H1 (cell line): ENCODE measurements at regions not wholly inside any gene's neighbourhood (a gene's known extent, or its start where the extent isn't known, plus 50 kb on each side); places are given as distances from the start of the nearest gene placed in this dataset.

Experiments
- BCL11A ChIP-seq, 2 experiments: IDR thresholded peaks; one replicate each; pipeline ENCODE4 v1.6.1; 2011; ENCODE audit warnings: low read depth in 2 of 2, low read length in 2 of 2, mild to moderate bottlenecking in 2 of 2
- CEBPB ChIP-seq: IDR thresholded peaks from 2 replicates; pipeline ENCODE4 v1.6.1; 2012; ENCODE audit warnings: low read depth, low read length
- EP300 ChIP-seq, 2 experiments: IDR thresholded peaks; 1 replicate in 1 of 2; 2 replicates in 1 of 2; pipeline ENCODE4 v1.6.1; 2011 to 2012; ENCODE audit warnings: low read depth in 2 of 2, low read length in 2 of 2, mild to moderate bottlenecking in 2 of 2, borderline replicate concordance in 1 of 2, inconsistent platforms in 1 of 2, moderate library complexity in 1 of 2
- HDAC2 ChIP-seq, 2 experiments: fragments of 300-600 bp in 1 of 2; sonication (generic) in 1 of 2; IDR thresholded peaks; 2 replicates each; pipeline ENCODE4 v1.6.1; 2011 to 2012; ENCODE audit warnings: low read depth in 2 of 2, low read length in 2 of 2, mild to moderate bottlenecking in 2 of 2, moderate library complexity in 2 of 2, borderline replicate concordance in 1 of 2, inconsistent platforms in 1 of 2
- KDM1A ChIP-seq: fragments of 200-600, 300-600 bp; sonication (generic); IDR thresholded peaks from 2 replicates; pipeline ENCODE4 v1.7.1; 2016; ENCODE audit warnings: mild to moderate bottlenecking, low read length, borderline replicate concordance
- POLR2A ChIP-seq, 2 experiments: IDR thresholded peaks; 1 replicate in 1 of 2; 2 replicates in 1 of 2; pipeline ENCODE4 v1.6.1; 2011; ENCODE audit warnings: low read depth in 2 of 2, low read length in 2 of 2, mild to moderate bottlenecking in 2 of 2; ENCODE audit errors: control extremely low read depth in 1 of 2
- POLR2AphosphoS5 ChIP-seq: IDR thresholded peaks from 2 replicates; pipeline ENCODE4 v1.6.1; 2011; ENCODE audit warnings: low read depth, low read length
- RAD21 ChIP-seq, 2 experiments: IDR thresholded peaks in 1 of 2; conservative IDR thresholded peaks in 1 of 2; 2 replicates each; pipeline ENCODE4 v1.6.1; 2011; ENCODE audit warnings: low read depth in 2 of 2, low read length in 2 of 2, improper control_type of control experiment in 1 of 2, inconsistent platforms in 1 of 2, mild to moderate bottlenecking in 1 of 2, moderate library complexity in 1 of 2
- RBBP5 ChIP-seq: IDR thresholded peaks from 2 replicates; pipeline ENCODE4 v1.7.1; 2012; ENCODE audit warnings: low read depth, mild to moderate bottlenecking, inconsistent platforms, low read length, moderate library complexity, borderline replicate concordance
- SUZ12 ChIP-seq: fragments of 200-600 bp; sonication (generic); IDR thresholded peaks from 2 replicates; pipeline ENCODE4 v1.6.1; 2012; ENCODE audit warnings: mild to moderate bottlenecking, inconsistent platforms, low read length, moderate library complexity, mixed read lengths
- TAF7 ChIP-seq: optimal IDR thresholded peaks from 2 replicates; pipeline ENCODE3; 2011; ENCODE audit warnings: low read depth, mild to moderate bottlenecking, inconsistent platforms, low read length, moderate library complexity, borderline replicate concordance
- TF ChIP-seq, protein P1 (sequence below), 3 experiments: IDR thresholded peaks; 1 replicate in 2 of 3; 2 replicates in 1 of 3; pipeline versions ENCODE4 v1.5.1 to v1.6.1; 2011; ENCODE audit warnings: low read length in 3 of 3, mild to moderate bottlenecking in 3 of 3, inconsistent platforms in 2 of 3, low read depth in 1 of 3, moderate library complexity in 1 of 3; ENCODE audit not compliant: insufficient read depth in 1 of 3; ENCODE audit errors: control extremely low read depth in 1 of 3
- TF ChIP-seq, protein P2 (sequence below): IDR thresholded peaks from 2 replicates; pipeline ENCODE4 v1.6.1; 2011; ENCODE audit warnings: low read length, improper control_type of control experiment

GRCh38 chr5:57366744-57367143 lies 115.9 kb downstream of the ACTBL2 start:
- TF ChIP-seq EP300 (IDR thresholded peaks at IDR 0.05; ENCODE audit: borderline replicate concordance in 1 of 2, low read depth in 2 of 2, low read length in 2 of 2) = no peak
- TF ChIP-seq, protein P1, sequence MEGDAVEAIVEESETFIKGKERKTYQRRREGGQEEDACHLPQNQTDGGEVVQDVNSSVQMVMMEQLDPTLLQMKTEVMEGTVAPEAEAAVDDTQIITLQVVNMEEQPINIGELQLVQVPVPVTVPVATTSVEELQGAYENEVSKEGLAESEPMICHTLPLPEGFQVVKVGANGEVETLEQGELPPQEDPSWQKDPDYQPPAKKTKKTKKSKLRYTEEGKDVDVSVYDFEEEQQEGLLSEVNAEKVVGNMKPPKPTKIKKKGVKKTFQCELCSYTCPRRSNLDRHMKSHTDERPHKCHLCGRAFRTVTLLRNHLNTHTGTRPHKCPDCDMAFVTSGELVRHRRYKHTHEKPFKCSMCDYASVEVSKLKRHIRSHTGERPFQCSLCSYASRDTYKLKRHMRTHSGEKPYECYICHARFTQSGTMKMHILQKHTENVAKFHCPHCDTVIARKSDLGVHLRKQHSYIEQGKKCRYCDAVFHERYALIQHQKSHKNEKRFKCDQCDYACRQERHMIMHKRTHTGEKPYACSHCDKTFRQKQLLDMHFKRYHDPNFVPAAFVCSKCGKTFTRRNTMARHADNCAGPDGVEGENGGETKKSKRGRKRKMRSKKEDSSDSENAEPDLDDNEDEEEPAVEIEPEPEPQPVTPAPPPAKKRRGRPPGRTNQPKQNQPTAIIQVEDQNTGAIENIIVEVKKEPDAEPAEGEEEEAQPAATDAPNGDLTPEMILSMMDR (IDR thresholded peaks at IDR 0.05; ENCODE audit: control extremely low read depth in 1 of 3, insufficient read depth in 1 of 3, low read depth in 1 of 3, low read length in 3 of 3) = no peak
- TF ChIP-seq BCL11A (IDR thresholded peaks at IDR 0.05; ENCODE audit: low read depth in 2 of 2, low read length in 2 of 2) = no peak
- TF ChIP-seq RAD21 (IDR thresholded peaks at IDR 0.05 in 1 of 2, conservative IDR thresholded peaks at IDR 0.05 in 1 of 2; ENCODE audit: low read depth in 2 of 2, low read length in 2 of 2) = no peak
- TF ChIP-seq KDM1A = no peak
- TF ChIP-seq, protein P2, sequence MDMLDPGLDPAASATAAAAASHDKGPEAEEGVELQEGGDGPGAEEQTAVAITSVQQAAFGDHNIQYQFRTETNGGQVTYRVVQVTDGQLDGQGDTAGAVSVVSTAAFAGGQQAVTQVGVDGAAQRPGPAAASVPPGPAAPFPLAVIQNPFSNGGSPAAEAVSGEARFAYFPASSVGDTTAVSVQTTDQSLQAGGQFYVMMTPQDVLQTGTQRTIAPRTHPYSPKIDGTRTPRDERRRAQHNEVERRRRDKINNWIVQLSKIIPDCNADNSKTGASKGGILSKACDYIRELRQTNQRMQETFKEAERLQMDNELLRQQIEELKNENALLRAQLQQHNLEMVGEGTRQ = no peak
- no peak for TF ChIP-seq POLR2A (IDR thresholded peaks at IDR 0.05; ENCODE audit: control extremely low read depth in 1 of 2, low read depth in 2 of 2, low read length in 2 of 2)
- TF ChIP-seq HDAC2 (IDR thresholded peaks at IDR 0.05; ENCODE audit: borderline replicate concordance in 1 of 2, low read depth in 2 of 2, low read length in 2 of 2) = no peak
- no peak for TF ChIP-seq CEBPB
- TF ChIP-seq RBBP5 = no peak
- no peak for TF ChIP-seq POLR2AphosphoS5
- no peak for TF ChIP-seq SUZ12
- no peak for TF ChIP-seq TAF7
